Stimulated activated naive CD8-positive, alpha-beta T cell treated with anti-CD3 and anti-CD28 coated beads, Interleukin-15, Interleukin-2, amounts not matched to agents 100 ng/mL and 50 ng/mL, for 24 hours (primary cell): ENCODE measurements at regions not wholly inside any gene's neighbourhood (a gene's known extent, or its start where the extent isn't known, plus 50 kb on each side); places are given as distances from the start of the nearest gene placed in this dataset.
"Not testable (repeated sequence)": the region's sequence is repeated elsewhere in the genome, so short reads cannot be mapped to it uniquely, and the experiment has no call there.

Experiments
- H3K27ac Mint-ChIP-seq: one replicate; pipeline ENCODE4 v1.8.0; 2021; ENCODE audit warnings: mild to moderate bottlenecking, mixed read lengths
- H3K27me3 Mint-ChIP-seq: one replicate; pipeline ENCODE4 v1.8.0; 2021; ENCODE audit warnings: mixed read lengths
- H3K36me3 Mint-ChIP-seq: one replicate; pipeline ENCODE4 v1.8.0; 2021; ENCODE audit warnings: low read depth, mixed read lengths
- H3K4me1 Mint-ChIP-seq: one replicate; pipeline ENCODE4 v1.8.0; 2021; ENCODE audit warnings: low read depth, mixed read lengths
- H3K4me3 Mint-ChIP-seq: one replicate; pipeline ENCODE4 v1.8.0; 2021; ENCODE audit warnings: mild to moderate bottlenecking, mixed read lengths
- H3K9me3 Mint-ChIP-seq: one replicate; pipeline ENCODE4 v1.8.0; 2021; ENCODE audit warnings: mixed read lengths

GRCh38 chr2:91598519-91598918 lies 2907.0 kb downstream of the RPIA start:
- not testable (repeated sequence) for H3K27me3 Mint-ChIP-seq, H3K27ac Mint-ChIP-seq

GRCh38 chr2:91599000-91599399 lies 2907.5 kb downstream of the RPIA start:
- H3K36me3 Mint-ChIP-seq, H3K9me3 Mint-ChIP-seq, H3K27ac Mint-ChIP-seq, H3K27me3 Mint-ChIP-seq, H3K4me1 Mint-ChIP-seq, H3K4me3 Mint-ChIP-seq: not testable (repeated sequence)

More at GRCh38 chr2:91598519-91598918, 2907.0 kb downstream of the RPIA start:
- not testable (repeated sequence) for H3K36me3 Mint-ChIP-seq, H3K4me3 Mint-ChIP-seq, H3K4me1 Mint-ChIP-seq, H3K9me3 Mint-ChIP-seq

GRCh38 chr2:91602860-91603259 lies 2911.4 kb downstream of the RPIA start:
- H3K27me3 Mint-ChIP-seq, H3K4me1 Mint-ChIP-seq, H3K4me3 Mint-ChIP-seq, H3K9me3 Mint-ChIP-seq, H3K36me3 Mint-ChIP-seq, H3K27ac Mint-ChIP-seq: not testable (repeated sequence)

DNA sequence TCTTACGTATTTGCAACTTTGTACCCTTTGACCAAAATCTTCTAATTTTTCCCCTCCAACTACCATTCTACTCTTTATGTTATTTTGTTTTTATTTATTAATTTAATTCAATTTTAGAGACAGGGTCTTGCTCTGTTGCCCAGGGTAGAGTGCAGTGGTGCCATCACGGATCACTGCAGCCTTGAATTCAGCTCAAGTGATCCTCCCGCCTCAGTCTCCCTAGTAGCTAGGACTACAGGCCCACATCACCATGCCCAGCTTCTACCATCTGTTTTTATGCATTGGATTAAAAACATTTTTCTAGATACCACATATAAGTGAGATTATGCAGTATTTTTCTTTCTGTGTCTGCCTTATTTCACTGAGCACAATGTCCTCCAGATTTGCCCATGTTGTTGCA lies 2912.5 kb downstream of the RPIA start:
- not testable (repeated sequence) for H3K4me1 Mint-ChIP-seq, H3K36me3 Mint-ChIP-seq, H3K4me3 Mint-ChIP-seq, H3K27me3 Mint-ChIP-seq, H3K27ac Mint-ChIP-seq, H3K9me3 Mint-ChIP-seq

GRCh38 chr2:91604629-91605028 lies 2913.2 kb downstream of the RPIA start:
- not testable (repeated sequence) for H3K9me3 Mint-ChIP-seq, H3K4me1 Mint-ChIP-seq, H3K27ac Mint-ChIP-seq, H3K27me3 Mint-ChIP-seq, H3K36me3 Mint-ChIP-seq, H3K4me3 Mint-ChIP-seq

DNA sequence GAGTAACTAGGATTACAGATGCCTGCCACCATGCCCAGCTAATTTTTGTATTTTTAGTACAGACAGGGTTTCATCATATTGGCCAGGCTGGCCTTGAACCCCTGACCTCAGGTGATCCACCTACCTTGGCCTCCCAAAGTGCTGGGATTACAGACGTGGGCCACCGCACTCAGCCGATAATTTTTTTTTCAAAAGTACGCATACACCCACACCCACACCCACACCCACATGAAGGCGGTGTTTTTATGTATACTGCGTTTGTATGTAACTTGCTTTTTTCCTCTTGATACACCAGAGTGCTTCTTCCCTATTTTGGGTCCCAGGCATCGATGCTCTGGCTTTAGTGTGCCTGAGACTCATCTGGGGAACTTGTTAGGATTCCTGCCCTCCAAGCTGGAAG lies 2932.3 kb downstream of the RPIA start:
- H3K27me3 Mint-ChIP-seq, H3K4me3 Mint-ChIP-seq, H3K4me1 Mint-ChIP-seq, H3K9me3 Mint-ChIP-seq, H3K36me3 Mint-ChIP-seq, H3K27ac Mint-ChIP-seq: not testable (repeated sequence)

DNA sequence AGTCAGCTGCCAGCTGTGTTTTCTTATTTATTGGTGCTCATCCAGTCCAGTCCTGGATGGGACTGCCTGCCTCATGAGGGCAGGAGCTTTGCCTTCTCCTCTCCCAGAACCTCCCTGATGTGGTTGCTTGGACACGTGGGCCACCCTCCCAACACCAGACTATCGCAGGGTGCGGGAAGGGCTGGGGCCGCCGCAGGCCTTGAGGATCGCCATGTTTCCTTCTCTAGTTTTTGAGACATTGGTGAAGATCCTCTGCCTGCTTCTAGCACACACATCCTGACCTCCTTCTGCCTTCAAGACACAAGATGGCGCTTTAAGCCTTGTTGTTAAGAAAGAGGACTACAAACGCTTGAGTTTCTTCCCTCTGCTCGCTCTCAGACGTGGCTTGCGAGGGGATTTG lies 2937.0 kb downstream of the RPIA start:
- not testable (repeated sequence) for H3K27me3 Mint-ChIP-seq, H3K36me3 Mint-ChIP-seq, H3K4me1 Mint-ChIP-seq, H3K9me3 Mint-ChIP-seq, H3K27ac Mint-ChIP-seq, H3K4me3 Mint-ChIP-seq

- H3K27me3 Mint-ChIP-seq, H3K27ac Mint-ChIP-seq, H3K36me3 Mint-ChIP-seq, H3K9me3 Mint-ChIP-seq, H3K4me1 Mint-ChIP-seq, H3K4me3 Mint-ChIP-seq: not testable (repeated sequence)
These were observed 2965.7 kb downstream of the RPIA start for GRCh38 chr2:91657193-91657592.

DNA sequence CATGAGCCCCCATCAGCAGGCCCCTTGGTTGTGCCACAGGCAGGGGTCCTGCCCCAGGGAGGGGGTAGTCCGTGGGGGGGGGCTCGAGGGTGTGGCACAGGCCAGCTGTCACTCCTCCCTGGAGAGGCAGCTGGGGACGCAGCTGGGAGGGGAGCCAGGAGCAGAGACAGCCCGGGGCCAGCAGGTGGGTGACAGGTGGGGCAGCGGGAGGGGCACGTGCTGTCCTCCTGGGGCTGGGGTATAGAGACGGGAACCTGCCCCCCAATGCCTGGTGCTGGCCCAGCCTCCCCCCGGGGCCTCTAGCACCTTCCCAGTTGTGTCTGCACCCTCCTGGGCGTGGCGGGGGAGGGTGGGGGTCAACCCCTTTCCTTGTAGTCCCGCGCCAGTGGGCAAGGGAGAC lies 2966.9 kb downstream of the RPIA start:
- H3K27ac Mint-ChIP-seq, H3K9me3 Mint-ChIP-seq, H3K4me3 Mint-ChIP-seq, H3K36me3 Mint-ChIP-seq, H3K4me1 Mint-ChIP-seq, H3K27me3 Mint-ChIP-seq: not testable (repeated sequence)

GRCh38 chr2:91659189-91659916 lies 2967.9 kb downstream of the RPIA start:
- H3K27me3 Mint-ChIP-seq, H3K36me3 Mint-ChIP-seq, H3K9me3 Mint-ChIP-seq, H3K27ac Mint-ChIP-seq, H3K4me3 Mint-ChIP-seq, H3K4me1 Mint-ChIP-seq: not testable (repeated sequence)

DNA sequence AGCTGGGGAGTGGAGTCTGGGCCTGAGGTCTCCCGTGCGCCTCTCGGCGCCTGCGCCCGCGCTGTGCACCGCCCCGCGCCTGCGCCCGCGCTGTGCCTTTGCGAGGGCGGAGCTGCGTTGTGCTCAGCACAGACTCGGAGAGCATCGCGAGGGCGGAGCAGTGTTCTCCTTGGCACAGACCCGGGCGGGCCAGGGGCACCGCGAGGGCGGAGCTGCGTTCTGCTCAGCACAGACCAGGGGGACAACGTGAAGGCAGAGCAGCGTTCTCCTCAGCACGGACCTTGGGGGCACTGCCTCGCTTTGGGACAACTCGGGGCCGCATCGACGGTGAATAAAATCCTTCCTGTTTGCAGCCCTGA lies 2968.4 kb downstream of the RPIA start:
- not testable (repeated sequence) for H3K27ac Mint-ChIP-seq, H3K4me1 Mint-ChIP-seq, H3K4me3 Mint-ChIP-seq, H3K9me3 Mint-ChIP-seq, H3K27me3 Mint-ChIP-seq, H3K36me3 Mint-ChIP-seq

DNA sequence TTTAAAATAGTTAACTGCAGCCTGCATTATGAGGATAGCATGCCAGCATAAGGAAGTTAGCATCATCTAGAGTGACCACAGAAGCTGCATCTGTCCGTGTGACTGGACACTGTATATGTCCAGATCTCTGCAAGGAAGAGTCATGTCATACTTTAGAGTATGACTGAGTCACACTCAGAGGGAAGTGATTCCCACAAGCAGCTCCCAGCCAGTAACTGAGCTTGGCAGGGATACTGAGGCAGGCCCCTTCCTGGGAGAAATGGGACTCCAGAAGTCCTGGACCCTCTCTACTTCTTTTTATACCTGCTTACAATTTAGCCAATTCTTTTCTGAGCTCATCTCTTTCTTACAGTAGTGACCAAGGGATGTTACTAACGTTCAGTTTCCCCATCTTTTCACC lies 2975.9 kb downstream of the RPIA start:
- H3K4me1 Mint-ChIP-seq, H3K27me3 Mint-ChIP-seq, H3K9me3 Mint-ChIP-seq, H3K27ac Mint-ChIP-seq, H3K4me3 Mint-ChIP-seq, H3K36me3 Mint-ChIP-seq: not testable (repeated sequence)

- H3K36me3 Mint-ChIP-seq, H3K4me3 Mint-ChIP-seq, H3K4me1 Mint-ChIP-seq, H3K9me3 Mint-ChIP-seq, H3K27ac Mint-ChIP-seq, H3K27me3 Mint-ChIP-seq: not testable (repeated sequence)
These were observed 2994.1 kb downstream of the RPIA start for GRCh38 chr2:91685541-91685940.

DNA sequence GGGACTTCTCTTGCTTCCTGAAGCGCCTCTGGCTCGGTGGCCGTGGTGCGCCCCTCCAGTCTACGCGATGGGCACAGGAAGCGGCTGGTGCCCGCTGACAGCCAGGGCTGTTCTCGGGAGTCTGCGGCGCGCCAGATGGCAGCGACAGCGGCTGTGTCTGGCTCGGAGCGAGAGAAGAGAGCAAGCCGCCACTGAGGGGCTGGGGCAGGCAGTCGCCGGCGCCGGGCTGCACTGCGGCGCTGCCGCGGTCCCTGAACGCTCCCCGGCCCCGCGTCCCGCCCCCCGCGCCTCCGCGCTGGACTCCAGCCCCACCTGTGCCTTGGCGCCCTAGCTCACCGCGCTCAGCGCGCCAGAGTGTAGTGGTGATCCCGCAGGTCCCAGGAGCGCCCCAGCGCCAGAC lies 2994.6 kb downstream of the RPIA start:
- not testable (repeated sequence) for H3K4me1 Mint-ChIP-seq, H3K27ac Mint-ChIP-seq, H3K4me3 Mint-ChIP-seq, H3K36me3 Mint-ChIP-seq, H3K9me3 Mint-ChIP-seq, H3K27me3 Mint-ChIP-seq
